DOHH2 (cell line): ENCODE measurements at regions not wholly inside any gene's neighbourhood (a gene's known extent, or its start where the extent isn't known, plus 50 kb on each side); places are given as distances from the start of the nearest gene placed in this dataset.

Experiments
- CTCF ChIP-seq: fragments of 200-600 bp; sonication (generic); IDR thresholded peaks from one replicate; pipeline ENCODE4 v1.5.1; 2014; ENCODE audit warnings: antibody characterized with exemption, mild to moderate bottlenecking, low read depth, low read length; ENCODE audit not compliant: poor library complexity, severe bottlenecking
- EZH2phosphoT487 ChIP-seq: fragments of 200-600 bp; sonication (generic); IDR thresholded peaks from 2 replicates; pipeline ENCODE4 v1.6.1; 2017; ENCODE audit warnings: borderline replicate concordance, mild to moderate bottlenecking, antibody characterized with exemption, low read length, moderate library complexity, mixed read lengths

GRCh38 chr5:158066076-158066475 lies 207.1 kb upstream of the CLINT1 start:
- no peak for TF ChIP-seq CTCF
- TF ChIP-seq EZH2phosphoT487, result no peak
